Testis (tissue), 2 donors: ENCODE measurements at regions not wholly inside any gene's neighbourhood (a gene's known extent, or its start where the extent isn't known, plus 50 kb on each side); places are given as distances from the start of the nearest gene placed in this dataset.

ENCODE experiments used
- DNase-seq: peaks from one replicate; pipeline ENCODE4 v3.0.0-alpha.2; 2019
- H3K27ac ChIP-seq, 2 donors: fragments of 200-600 bp; sonication (generic); one replicate each; pipeline ENCODE4 v1.5.1; 2019
- H3K27me3 ChIP-seq: fragments of 200-600 bp; sonication (generic); one replicate; pipeline ENCODE4 v1.5.1; 2019
- H3K36me3 ChIP-seq: fragments of 200-600 bp; sonication (generic); one replicate; pipeline ENCODE4 v1.5.1; 2017; ENCODE audit warnings: low read depth; ENCODE audit errors: missing control alignments
- H3K4me1 ChIP-seq: fragments of 200-600 bp; sonication (generic); one replicate; pipeline ENCODE4 v1.5.1; 2019
- H3K4me3 ChIP-seq, 2 donors: fragments of 200-600 bp; sonication (generic); one replicate each; pipeline ENCODE4 v1.5.1; 2017 to 2019
- H3K9me3 ChIP-seq: fragments of 200-600 bp; sonication (generic); one replicate; pipeline ENCODE4 v1.5.1; 2017
- CTCF ChIP-seq, 3 experiments: fragments of 450-650 bp in 2 of 3; fragments of 200-600 bp in 1 of 3; sonication (generic) in 1 of 3; IDR thresholded peaks; one replicate each; pipeline ENCODE4 v1.5.1; 2016 to 2019; ENCODE audit warnings: antibody characterized with exemption in 3 of 3, mild to moderate bottlenecking in 2 of 3, moderate library complexity in 1 of 3
- POLR2A ChIP-seq: fragments of 450-650 bp; IDR thresholded peaks from one replicate; pipeline ENCODE4 v1.6.1; 2017; ENCODE audit warnings: antibody characterized with exemption, mild to moderate bottlenecking, moderate library complexity
- WGBS, 2 donors: methylation state at CpG; one replicate each; pipeline ENCODE4 v1.1.5; 2018; 5-methylcytosine and 5-hydroxymethylcytosine counted together
- intact Hi-C: fragments of 100-400 bp; cut with DNase I; formaldehyde crosslinking; loops from one replicate; pipeline ENCODE4 v1.15.1; 2023; ENCODE audit warnings: low total_unique reads

GRCh38 chr10:125502276-125502675, 180.7 kb downstream of the TEX36 start:
- H3K9me3 ChIP-seq, result no peaks in the 10 kb centered on the region
- H3K4me3 ChIP-seq, result no peak overlapping the region
- no peaks in the 10 kb centered on the region for H3K36me3 ChIP-seq
- no peaks in the 10 kb centered on the region for H3K27me3 ChIP-seq
- no peaks in the 10 kb centered on the region for H3K4me1 ChIP-seq
- TF ChIP-seq CTCF (IDR thresholded peaks at IDR 0.05) (no peak), POLR2A (no peak)
- H3K27ac ChIP-seq, result no peak overlapping the region
- intact Hi-C loops, result no loop called here
- no peak for DNase-seq
- WGBS, 2 donors, result 91 to 93% methylated on average over 8 of the region's 8 CpGs

GRCh38 chr10:125495386-125495785, 187.6 kb downstream of the TEX36 start:
- Histone ChIP-seq H3K27me3 (no peaks in the 10 kb centered on the region), H3K9me3 (no peaks in the 10 kb centered on the region), H3K27ac (no peak overlapping the region), H3K4me1 (no peaks in the 10 kb centered on the region), H3K36me3 (no peaks in the 10 kb centered on the region), H3K4me3 (no peak overlapping the region)
- no peak for DNase-seq
- 91% methylated on average over 4 of the region's 4 CpGs for WGBS, 2 donors
- intact Hi-C loops, result no loop called here
- TF ChIP-seq CTCF (IDR thresholded peaks at IDR 0.05), result no peak
- TF ChIP-seq POLR2A, result no peak

GRCh38 chr10:125494651-125495239, 188.2 kb downstream of the TEX36 start:
- no peak for DNase-seq
- H3K36me3 ChIP-seq, result no peaks in the 10 kb centered on the region
- H3K27ac ChIP-seq, result no peak overlapping the region
- intact Hi-C loops, result no loop called here
- H3K9me3 ChIP-seq, result no peaks in the 10 kb centered on the region
- TF ChIP-seq CTCF (IDR thresholded peaks at IDR 0.05) (no peak), POLR2A (no peak)
- no peaks in the 10 kb centered on the region for H3K27me3 ChIP-seq
- H3K4me1 ChIP-seq, result no peaks in the 10 kb centered on the region
- WGBS, 2 donors, result 84 to 87% methylated on average over 9 to 10 of the region's 10 CpGs
- no peak overlapping the region for H3K4me3 ChIP-seq

- Histone ChIP-seq H3K4me1 (no peaks in the 10 kb centered on the region), H3K27ac (no peak overlapping the region)
- intact Hi-C loops, result no loop called here
These were observed 191.6 kb downstream of the TEX36 start for GRCh38 chr10:125491381-125491780.

More at GRCh38 chr10:125491381-125491780, 191.6 kb downstream of the TEX36 start:
- TF ChIP-seq POLR2A, result no peak
- TF ChIP-seq CTCF (IDR thresholded peaks at IDR 0.05), result no peak
- no peak for DNase-seq
- no peaks in the 10 kb centered on the region for H3K27me3 ChIP-seq
- no peak overlapping the region for H3K4me3 ChIP-seq
- no peaks in the 10 kb centered on the region for H3K36me3 ChIP-seq
- H3K9me3 ChIP-seq, result no peaks in the 10 kb centered on the region
- 89 to 93% methylated on average over 2 of the region's 2 CpGs for WGBS, 2 donors
